D721Med (cell line): ENCODE measurements at regions not wholly inside any gene's neighbourhood (a gene's known extent, or its start where the extent isn't known, plus 50 kb on each side); places are given as distances from the start of the nearest gene placed in this dataset.

Experiments used
- DNase-seq: peaks from one replicate; pipeline ENCODE4 v3.0.0; 2011; ENCODE audit warnings: low spot score; ENCODE audit not compliant: insufficient read length
- FAIRE-seq: peaks from 2 replicates; lab custom pipeline; 2011; peaks lifted over from hg19 to GRCh38; lab: Jason Lieb, UNC
- CTCF ChIP-seq: IDR thresholded peaks from 2 replicates; pipeline ENCODE4 v1.5.1; 2012; ENCODE audit warnings: mild to moderate bottlenecking, control low read depth; ENCODE audit not compliant: insufficient read depth; ENCODE audit errors: missing control alignments

GRCh38 chr5:14078716-14079115 lies 64.4 kb upstream of the TRIO start:
- no peak for TF ChIP-seq CTCF
- FAIRE-seq (no peak), DNase-seq (no peak)

DNA sequence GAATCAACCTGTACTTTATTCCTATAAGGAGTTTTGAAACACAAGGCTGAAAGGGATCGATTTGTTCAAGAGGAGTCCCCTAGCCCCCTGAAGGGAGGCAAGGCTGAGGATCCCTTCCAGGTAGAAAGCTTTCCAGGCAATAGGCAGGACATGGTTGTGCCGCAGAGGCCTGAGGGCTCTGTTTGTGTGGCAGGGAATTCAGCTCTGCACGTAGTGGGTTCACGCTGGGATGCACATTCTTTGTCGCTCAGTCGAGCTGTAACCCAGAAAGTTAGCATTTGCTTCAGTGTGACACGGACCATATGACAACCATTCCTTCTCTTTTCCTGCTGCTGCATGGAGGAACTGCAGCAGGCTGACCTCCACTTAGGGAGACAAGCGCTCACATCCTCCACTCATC lies 65.6 kb upstream of the TRIO start:
- DNase-seq (no peak), FAIRE-seq (no peak)
- no peak for TF ChIP-seq CTCF

GRCh38 chr5:14076561-14076960 lies 66.6 kb upstream of the TRIO start:
- DNase-seq (no peak), FAIRE-seq (no peak)
- no peak for TF ChIP-seq CTCF

- FAIRE-seq (no peak), DNase-seq (no peak)
- TF ChIP-seq CTCF, result no peak
Observed at GRCh38 chr5:14075937-14076336, 67.2 kb upstream of the TRIO start.

- FAIRE-seq (no peak), DNase-seq (no peak)
- TF ChIP-seq CTCF, result no peak
Observed at GRCh38 chr5:14071433-14071832, 71.7 kb upstream of the TRIO start.

DNA sequence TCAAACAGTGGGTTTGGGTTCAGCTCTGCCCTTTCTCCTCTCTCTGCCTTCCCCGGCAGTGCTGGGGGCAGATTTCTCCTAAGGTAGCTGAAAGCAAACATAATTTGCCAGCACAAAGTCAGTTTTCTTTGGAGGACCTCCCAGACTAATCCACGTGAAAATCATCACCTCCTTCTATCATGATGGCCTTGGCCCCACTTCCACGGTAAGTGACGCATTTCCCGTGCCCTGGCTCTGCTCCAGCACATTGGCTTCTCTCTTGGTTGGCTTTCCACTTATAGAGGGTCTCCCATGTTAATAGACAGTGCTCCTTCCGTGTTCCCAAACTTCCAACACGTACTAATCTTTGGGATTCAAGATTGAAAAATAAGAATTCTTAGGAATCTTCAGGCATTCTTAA lies 74.1 kb upstream of the TRIO start:
- TF ChIP-seq CTCF, result no peak
- DNase-seq (no peak), FAIRE-seq (no peak)

- no peak for TF ChIP-seq CTCF
- no peak for FAIRE-seq
- no peak for DNase-seq
Observed at GRCh38 chr5:14068136-14068535, 75.0 kb upstream of the TRIO start.
